ENCODE measurements at regions not wholly inside any gene's neighbourhood (a gene's known extent, or its start where the extent isn't known, plus 50 kb on each side); places are given as distances from the start of the nearest gene placed in this dataset.
A peak's percentile ranks its signal among the peaks of the same experiment; 100 is the strongest.
"Not testable (repeated sequence)": the region's sequence is repeated elsewhere in the genome, so short reads cannot be mapped to it uniquely, and the experiment has no call there.

- no peaks in the 10 kb centered on the region for H3K27me3 ChIP-seq (ENCODE audit: control insufficient read depth, insufficient read depth)
- DNase-seq, result no peak
- H3K4me1 ChIP-seq (ENCODE audit: control insufficient read depth, insufficient read depth, low read length), result no peaks in the 10 kb centered on the region
- no peak overlapping the region for H3K27ac ChIP-seq (ENCODE audit: low read length)
- intact Hi-C loops (cut with DNase I), result no loop called here
- H3K4me3 ChIP-seq (ENCODE audit: low read length), result no peak overlapping the region
- H3K9me3 ChIP-seq (ENCODE audit: control insufficient read depth, low read length), result no peaks in the 10 kb centered on the region
- ATAC-seq, result no peak
- 51% methylated on average over 1 of the region's 1 CpG for WGBS
Observed at GRCh38 chr6:122223251-122223650, 176.2 kb upstream of the HSF2 start.

GRCh38 chr6:122238861-122239260 lies 160.6 kb upstream of the HSF2 start:
- Histone ChIP-seq H3K27ac (ENCODE audit: low read length) (no peak overlapping the region), H3K4me1 (ENCODE audit: control insufficient read depth, insufficient read depth, low read length) (no peaks in the 10 kb centered on the region), H3K4me3 (ENCODE audit: low read length) (no peak overlapping the region), H3K9me3 (ENCODE audit: control insufficient read depth, low read length) (no peaks in the 10 kb centered on the region), H3K27me3 (ENCODE audit: control insufficient read depth, insufficient read depth) (no peaks in the 10 kb centered on the region)
- ATAC-seq (no peak), DNase-seq (no peak)
- intact Hi-C loops (cut with DNase I), result no loop called here

GRCh38 chr6:122246906-122247658 lies 152.4 kb upstream of the HSF2 start:
- ATAC-seq, result no peak
- H3K4me3 ChIP-seq (ENCODE audit: low read length), result no peak overlapping the region
- H3K4me1 ChIP-seq (ENCODE audit: control insufficient read depth, insufficient read depth, low read length), result no peaks in the 10 kb centered on the region
- no peak overlapping the region for H3K27ac ChIP-seq (ENCODE audit: low read length)
- no peaks in the 10 kb centered on the region for H3K27me3 ChIP-seq (ENCODE audit: control insufficient read depth, insufficient read depth)
- no peaks in the 10 kb centered on the region for H3K9me3 ChIP-seq (ENCODE audit: control insufficient read depth, low read length)
- WGBS, result 73% methylated on average over 5 of the region's 5 CpGs
- DNase-seq, result peak in 1 of 3 donors; percentile 25
- intact Hi-C loops (cut with DNase I), result no loop called here

GRCh38 chr6:122248001-122248669 lies 151.3 kb upstream of the HSF2 start:
- DNase-seq (peak in 1 of 3 donors; percentile 19), ATAC-seq (no peak)
- no peaks in the 10 kb centered on the region for H3K27me3 ChIP-seq (ENCODE audit: control insufficient read depth, insufficient read depth)
- intact Hi-C loops (cut with DNase I), result no loop called here
- H3K4me3 ChIP-seq (ENCODE audit: low read length), result no peak overlapping the region
- H3K9me3 ChIP-seq (ENCODE audit: control insufficient read depth, low read length), result no peaks in the 10 kb centered on the region
- 72% methylated on average over 7 of the region's 7 CpGs for WGBS
- no peak overlapping the region for H3K27ac ChIP-seq (ENCODE audit: low read length)
- H3K4me1 ChIP-seq (ENCODE audit: control insufficient read depth, insufficient read depth, low read length), result no peaks in the 10 kb centered on the region

GRCh38 chr6:122248844-122249243 lies 150.6 kb upstream of the HSF2 start:
- 41% methylated on average over 1 of the region's 1 CpG for WGBS
- H3K9me3 ChIP-seq (ENCODE audit: control insufficient read depth, low read length), result no peaks in the 10 kb centered on the region
- no peak for ATAC-seq
- no peaks in the 10 kb centered on the region for H3K27me3 ChIP-seq (ENCODE audit: control insufficient read depth, insufficient read depth)
- no peak overlapping the region for H3K27ac ChIP-seq (ENCODE audit: low read length)
- DNase-seq, result no peak
- intact Hi-C loops (cut with DNase I), result no loop called here
- no peaks in the 10 kb centered on the region for H3K4me1 ChIP-seq (ENCODE audit: control insufficient read depth, insufficient read depth, low read length)
- no peak overlapping the region for H3K4me3 ChIP-seq (ENCODE audit: low read length)

- H3K4me3 ChIP-seq (ENCODE audit: low read length), result no peak overlapping the region
- H3K9me3 ChIP-seq (ENCODE audit: control insufficient read depth, low read length), result no peaks in the 10 kb centered on the region
- ATAC-seq (no peak), DNase-seq (no peak)
- WGBS, result 76% methylated on average over 3 of the region's 3 CpGs
- H3K27me3 ChIP-seq (ENCODE audit: control insufficient read depth, insufficient read depth), result no peaks in the 10 kb centered on the region
- intact Hi-C loops (cut with DNase I), result no loop called here
- H3K4me1 ChIP-seq (ENCODE audit: control insufficient read depth, insufficient read depth, low read length), result no peaks in the 10 kb centered on the region
- no peak overlapping the region for H3K27ac ChIP-seq (ENCODE audit: low read length)
Observed at GRCh38 chr6:122258839-122259238, 140.6 kb upstream of the HSF2 start.

GRCh38 chr6:122264557-122264956 lies 134.9 kb upstream of the HSF2 start:
- 50% methylated on average over 2 of the region's 2 CpGs for WGBS
- ATAC-seq, result no peak
- no peaks in the 10 kb centered on the region for H3K9me3 ChIP-seq (ENCODE audit: control insufficient read depth, low read length)

GRCh38 chr6:122265755-122266154 lies 133.7 kb upstream of the HSF2 start:
- intact Hi-C loops (cut with DNase I), result no loop called here
- Histone ChIP-seq H3K4me3 (ENCODE audit: low read length) (no peak overlapping the region), H3K27ac (ENCODE audit: low read length) (no peak overlapping the region), H3K27me3 (ENCODE audit: control insufficient read depth, insufficient read depth) (no peaks in the 10 kb centered on the region), H3K4me1 (ENCODE audit: control insufficient read depth, insufficient read depth, low read length) (no peaks in the 10 kb centered on the region), H3K9me3 (ENCODE audit: control insufficient read depth, low read length) (no peaks in the 10 kb centered on the region)
- WGBS, result 64% methylated on average over 1 of the region's 1 CpG
- DNase-seq (no peak), ATAC-seq (no peak)

More at GRCh38 chr6:122264557-122264956, 134.9 kb upstream of the HSF2 start:
- Histone ChIP-seq H3K27ac (ENCODE audit: low read length) (no peak overlapping the region), H3K4me3 (ENCODE audit: low read length) (no peak overlapping the region), H3K27me3 (ENCODE audit: control insufficient read depth, insufficient read depth) (no peaks in the 10 kb centered on the region), H3K4me1 (ENCODE audit: control insufficient read depth, insufficient read depth, low read length) (no peaks in the 10 kb centered on the region)
- intact Hi-C loops (cut with DNase I), result no loop called here
- no peak for DNase-seq

- 88% methylated on average over 2 of the region's 2 CpGs for WGBS
- ATAC-seq (no peak), DNase-seq (no peak)
- intact Hi-C loops (cut with DNase I), result no loop called here
- no peak overlapping the region for H3K4me3 ChIP-seq (ENCODE audit: low read length)
- H3K27ac ChIP-seq (ENCODE audit: low read length), result no peak overlapping the region
- H3K27me3 ChIP-seq (ENCODE audit: control insufficient read depth, insufficient read depth), result no peaks in the 10 kb centered on the region
- H3K4me1 ChIP-seq (ENCODE audit: control insufficient read depth, insufficient read depth, low read length), result no peaks in the 10 kb centered on the region
- H3K9me3 ChIP-seq (ENCODE audit: control insufficient read depth, low read length), result no peaks in the 10 kb centered on the region
Observed at GRCh38 chr6:122268394-122268793, 131.1 kb upstream of the HSF2 start.

GRCh38 chr6:122276637-122277036 lies 122.8 kb upstream of the HSF2 start:
- intact Hi-C loops (cut with DNase I), result no loop called here
- Histone ChIP-seq H3K4me1 (ENCODE audit: control insufficient read depth, insufficient read depth, low read length) (no peaks in the 10 kb centered on the region), H3K4me3 (ENCODE audit: low read length) (no peak overlapping the region), H3K27me3 (ENCODE audit: control insufficient read depth, insufficient read depth) (no peaks in the 10 kb centered on the region), H3K27ac (ENCODE audit: low read length) (no peak overlapping the region), H3K9me3 (ENCODE audit: control insufficient read depth, low read length) (no peaks in the 10 kb centered on the region)
- 58% methylated on average over 1 of the region's 1 CpG for WGBS
- ATAC-seq, result no peak
- no peak for DNase-seq

- H3K4me3 ChIP-seq (ENCODE audit: low read length); intact Hi-C loops (cut with DNase I); ATAC-seq; H3K27me3 ChIP-seq (ENCODE audit: control insufficient read depth, insufficient read depth); H3K9me3 ChIP-seq (ENCODE audit: control insufficient read depth, low read length); H3K4me1 ChIP-seq (ENCODE audit: control insufficient read depth, insufficient read depth, low read length); H3K27ac ChIP-seq (ENCODE audit: low read length): not testable (repeated sequence)
- peak in 1 of 3 donors; percentile 32 for DNase-seq
- 93% methylated on average over 52 of the region's 52 CpGs for WGBS
Observed at GRCh38 chr6:122280105-122281021, 119.1 kb upstream of the HSF2 start.

Data from right cardiac atrium (tissue), 5 donors.